HCT116 (cell line): ENCODE measurements at regions not wholly inside any gene's neighbourhood (a gene's known extent, or its start where the extent isn't known, plus 50 kb on each side); places are given as distances from the start of the nearest gene placed in this dataset.

Experiments
- ATAC-seq: fragments of 200-7000 bp; cut with Tn5 transposase; 2 replicates; pipeline ENCODE4 v1.9.1; 2020; ENCODE audit warnings: mild to moderate bottlenecking, moderate library complexity
- BruUV-seq: library from RNA; stranded (reverse); fragments of 400-500 nt; replicated peaks from 2 replicates; lab custom pipeline; 2021; lab: Mats Ljungman, UMichigan
- CTCF ChIA-PET: fragments of 300-600 bp; sonication (Branson Sonifier 250); formaldehyde crosslinking; loops from one replicate; lab custom pipeline; 2021; ENCODE audit warnings: antibody characterized with exemption; lab: Charles Lee
- POLR2A ChIA-PET: fragments of 300-600, 350-600 bp; sonication (Branson Sonifier 250); formaldehyde crosslinking; loops from one replicate; lab custom pipeline; 2021; ENCODE audit warnings: antibody characterized with exemption; lab: Charles Lee
- RAD21 ChIA-PET, 2 experiments: fragments of 300-600 bp; sonication (Branson Sonifier 250); formaldehyde crosslinking; loops; one replicate each; lab custom pipeline; 2023; ENCODE audit warnings: low total read pairs in 2 of 2; ENCODE audit not compliant: uncharacterized antibody in 2 of 2, unreplicated experiment in 2 of 2, low non-redundant PET in 1 of 2; lab: Charles Lee
- DNase-seq: peaks from one replicate; pipeline ENCODE4 v3.0.0-alpha.2; 2010; ENCODE audit warnings: low read depth, low spot score
- H2AFZ ChIP-seq: fragments of 200-600 bp; shearing (Covaris generic), sonication (generic); 2 replicates; pipeline ENCODE4 v1.6.1; 2017; ENCODE audit warnings: low read depth, mixed run types, mixed read lengths, antibody characterized with exemption, low read length; ENCODE audit not compliant: poor library complexity, severe bottlenecking
- H3K27ac ChIP-seq: 2 replicates; pipeline ENCODE4 v1.5.1; 2012; ENCODE audit warnings: low read depth, low read length
- H3K27me3 ChIP-seq: fragments of 200-600 bp; sonication (generic); 2 replicates; pipeline ENCODE4 v1.6.1; 2016; ENCODE audit warnings: mixed run types, low read length, mixed read lengths; ENCODE audit not compliant: insufficient read depth
- H3K36me3 ChIP-seq, 2 experiments: fragments of 200-500 bp in 1 of 2; fragments of 200-600 bp in 1 of 2; sonication (Bioruptor generic) in 1 of 2; sonication (generic) in 1 of 2; 2 replicates each; pipeline versions ENCODE4 v1.5.1 to v1.6.1; 2014 to 2016; ENCODE audit warnings: low read length in 2 of 2, inconsistent platforms in 1 of 2, mixed read lengths in 1 of 2, mixed run types in 1 of 2; ENCODE audit not compliant: insufficient read depth in 2 of 2, control insufficient read depth in 1 of 2
- H3K4me1 ChIP-seq, 2 experiments: fragments of 200-600 bp in 1 of 2; sonication (generic) in 1 of 2; 2 replicates each; pipeline versions ENCODE4 v1.5.1 to v1.6.1; 2012 to 2017; ENCODE audit warnings: low read length in 2 of 2, inconsistent platforms in 1 of 2, mild to moderate bottlenecking in 1 of 2, mixed read lengths in 1 of 2, mixed run types in 1 of 2, moderate library complexity in 1 of 2; ENCODE audit not compliant: insufficient read depth in 2 of 2, control insufficient read depth in 1 of 2
- H3K4me2 ChIP-seq: fragments of 200-600 bp; sonication (generic); 2 replicates; pipeline ENCODE4 v1.6.1; 2017; ENCODE audit warnings: mixed run types, low read length, mixed read lengths
- H3K4me3 ChIP-seq, 2 experiments: fragments of 200-600 bp in 1 of 2; sonication (generic) in 1 of 2; replicated peaks in 1 of 2; 2 replicates each; pipeline ENCODE4 v1.5.1; 2011 to 2016; ENCODE audit warnings: low read length in 2 of 2, control low read depth in 1 of 2, low read depth in 1 of 2, mild to moderate bottlenecking in 1 of 2, mixed read lengths in 1 of 2, mixed run types in 1 of 2
- H3K79me2 ChIP-seq: fragments of 200-600 bp; sonication (generic); 2 replicates; pipeline ENCODE4 v1.6.1; 2017; ENCODE audit warnings: mild to moderate bottlenecking, mixed run types, low read length, moderate library complexity, mixed read lengths; ENCODE audit not compliant: insufficient read depth
- H3K9ac ChIP-seq: fragments of 200-600 bp; sonication (generic); 2 replicates; pipeline ENCODE4 v1.6.1; 2016; ENCODE audit warnings: low read length, mixed read lengths
- H3K9me2 ChIP-seq: fragments of 200-600 bp; sonication (generic), shearing (Covaris generic); 2 replicates; pipeline ENCODE4 v1.6.1; 2017; ENCODE audit warnings: mixed run types, mild to moderate bottlenecking, moderate library complexity; ENCODE audit not compliant: insufficient read depth
- H3K9me3 ChIP-seq, 2 experiments: fragments of 200-500 bp in 1 of 2; fragments of 200-600 bp in 1 of 2; sonication (Bioruptor generic) in 1 of 2; sonication (generic) in 1 of 2; 2 replicates each; pipeline ENCODE4 v1.6.1; 2014 to 2017; ENCODE audit warnings: low read length in 2 of 2, mixed read lengths in 2 of 2, inconsistent platforms in 1 of 2, low read depth in 1 of 2, mild to moderate bottlenecking in 1 of 2, mixed run types in 1 of 2, moderate library complexity in 1 of 2; ENCODE audit not compliant: control insufficient read depth in 1 of 2, insufficient read depth in 1 of 2
- H4K20me1 ChIP-seq: fragments of 200-600 bp; sonication (generic), shearing (Covaris generic); 2 replicates; pipeline ENCODE4 v1.6.1; 2017; ENCODE audit warnings: mixed run types, mild to moderate bottlenecking, moderate library complexity; ENCODE audit not compliant: insufficient read depth
- CEBPB ChIP-seq: IDR thresholded peaks from 2 replicates; pipeline ENCODE4 v1.6.1; 2012; ENCODE audit warnings: low read depth
- EZH2 ChIP-seq: fragments of 200-600 bp; sonication (generic); IDR thresholded peaks from 2 replicates; pipeline ENCODE4 v1.6.1; 2017; ENCODE audit warnings: antibody characterized with exemption, mixed run types
- EZH2phosphoT487 ChIP-seq: fragments of 200-600 bp; IDR thresholded peaks from 2 replicates; pipeline ENCODE4 v1.6.1; 2018; ENCODE audit warnings: antibody characterized with exemption, borderline replicate concordance
- SIN3A ChIP-seq: IDR thresholded peaks from 2 replicates; pipeline ENCODE4 v1.6.1; 2012; ENCODE audit warnings: low read depth
- SP1 ChIP-seq: IDR thresholded peaks from 2 replicates; pipeline ENCODE4 v1.6.1; 2012; ENCODE audit warnings: low read depth
- SRF ChIP-seq: IDR thresholded peaks from 2 replicates; pipeline ENCODE4 v1.6.1; 2012; ENCODE audit warnings: low read depth
- TCF7L2 ChIP-seq: IDR thresholded peaks from 2 replicates; pipeline ENCODE4 v1.7.0; 2011; ENCODE audit warnings: borderline replicate concordance, inconsistent platforms; ENCODE audit not compliant: insufficient read depth, insufficient read length; ENCODE audit errors: extremely low read depth
- YY1 ChIP-seq: IDR thresholded peaks from 2 replicates; pipeline ENCODE4 v1.6.1; 2011; ENCODE audit warnings: low read length, low read depth, moderate library complexity, mild to moderate bottlenecking; ENCODE audit not compliant: insufficient replicate concordance; ENCODE audit errors: extremely low read depth
- ZFX ChIP-seq: fragments of 450-650 bp; IDR thresholded peaks from 2 replicates; pipeline ENCODE4 v1.6.1; 2017
- intact Hi-C: fragments of 100-400 bp; cut with micrococcal nuclease; formaldehyde crosslinking; loops from 2 replicates; pipeline ENCODE4 v1.10.0; 2022
- TF ChIP-seq, protein P1 (sequence below): IDR thresholded peaks from 2 replicates; pipeline ENCODE4 v1.6.1; 2012; ENCODE audit warnings: low read depth
- TF ChIP-seq, protein P2 (sequence below), 3 experiments: fragments of 200-600 bp in 1 of 3; sonication (generic) in 1 of 3; IDR thresholded peaks in 2 of 3; conservative IDR thresholded peaks in 1 of 3; 2 replicates each; pipeline ENCODE4 v1.5.1; 2012 to 2017; ENCODE audit warnings: low read depth in 2 of 3, low read length in 2 of 3, antibody characterized with exemption in 1 of 3, borderline replicate concordance in 1 of 3, control low read depth in 1 of 3, mild to moderate bottlenecking in 1 of 3, mixed read lengths in 1 of 3, mixed run types in 1 of 3, moderate library complexity in 1 of 3; ENCODE audit not compliant: insufficient read depth in 1 of 3
- TF ChIP-seq, protein P3 (sequence below): IDR thresholded peaks from 2 replicates; pipeline ENCODE4 v1.6.1; 2011; ENCODE audit warnings: mild to moderate bottlenecking, low read length, moderate library complexity; ENCODE audit not compliant: insufficient replicate concordance; ENCODE audit errors: extremely low read depth

DNA sequence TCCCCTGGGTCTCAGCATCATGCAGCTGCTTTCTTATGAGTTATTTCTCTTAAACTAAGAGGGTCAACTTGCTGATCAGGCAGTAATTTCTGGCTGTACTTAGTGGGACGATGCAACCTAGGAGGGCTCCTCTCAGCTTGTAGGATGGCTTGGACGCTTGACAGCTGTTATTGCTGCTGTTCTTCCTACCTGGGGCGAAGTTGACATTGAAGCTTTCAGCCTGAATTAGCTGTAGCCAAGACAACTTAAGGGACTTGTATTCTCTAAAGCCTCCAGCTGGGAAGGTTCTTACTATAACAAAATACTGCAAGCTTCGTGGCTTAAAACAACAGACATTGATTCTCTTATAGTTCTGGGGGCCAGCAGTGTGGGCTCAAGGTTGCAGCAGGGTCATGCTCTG is 224.9 kb downstream of the ACTR3B start:
- intact Hi-C loops = no loop called here
- TF ChIP-seq EZH2 (no peak), SP1 (no peak), SIN3A (no peak), YY1 (no peak)
- DNase-seq = no peak
- Histone ChIP-seq H3K79me2 (no peaks in the 10 kb centered on the region), H3K9ac (no peak overlapping the region), H3K9me2 (no peaks in the 10 kb centered on the region), H2AFZ (no peak overlapping the region), H4K20me1 (no peaks in the 10 kb centered on the region), H3K4me2 (no peak overlapping the region), H3K4me1 (no peaks in the 10 kb centered on the region; a peak in 1 of 4 replicates), H3K4me3 (no peak overlapping the region), H3K27ac (no peak overlapping the region), H3K36me3 (no peaks in the 10 kb centered on the region), H3K9me3 (no peaks in the 10 kb centered on the region), H3K27me3 (peaks cover 20% of the 10 kb centered on the region)
- RAD21 ChIA-PET = no interaction called here
- POLR2A ChIA-PET = no interaction called here
- CTCF ChIA-PET = no interaction called here
- no TSS peak for BruUV-seq
- no peak for ATAC-seq

DNA sequence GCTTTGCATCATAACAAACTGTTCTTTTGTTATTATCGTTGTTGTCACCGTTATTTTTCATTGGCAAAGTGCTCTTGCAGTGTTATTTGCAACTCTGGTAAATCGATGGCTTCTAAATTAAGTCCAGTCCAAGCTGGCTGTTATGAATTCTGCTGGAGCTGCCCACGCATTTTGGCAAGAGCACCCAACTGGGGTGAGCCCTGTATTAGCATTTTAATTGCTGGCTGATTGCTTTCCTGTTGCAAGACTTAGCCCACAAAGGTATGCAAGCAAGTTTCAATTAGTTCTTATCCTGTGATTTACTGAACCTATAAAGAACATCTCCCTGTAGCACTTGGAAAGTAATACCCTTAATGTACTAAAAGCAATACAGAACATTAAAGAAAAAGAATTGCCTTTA is 226.8 kb downstream of the ACTR3B start:
- Histone ChIP-seq H2AFZ (no peak overlapping the region), H3K27ac (no peak overlapping the region), H3K9ac (no peak overlapping the region), H3K27me3 (peaks cover 10% of the 10 kb centered on the region; the same call in 1 of the 2 replicates), H3K36me3 (no peaks in the 10 kb centered on the region), H3K4me3 (no peak overlapping the region), H3K4me1 (peaks cover 0 to 5% of the 10 kb centered on the region in 2 experiments; a peak in 1 of 4 replicates), H3K4me2 (no peak overlapping the region), H4K20me1 (no peaks in the 10 kb centered on the region), H3K79me2 (no peaks in the 10 kb centered on the region), H3K9me3 (no peaks in the 10 kb centered on the region), H3K9me2 (no peaks in the 10 kb centered on the region)
- ChIA-PET CTCF (no interaction called here), RAD21 (no interaction called here), POLR2A (no interaction called here)
- DNase-seq (no peak), ATAC-seq (no peak)
- no TSS peak for BruUV-seq
- TF ChIP-seq YY1 (no peak), EZH2phosphoT487 (no peak), ZFX (no peak), CEBPB (no peak), EZH2 (no peak), TCF7L2 (no peak), SRF (no peak)
- TF ChIP-seq, protein P1, sequence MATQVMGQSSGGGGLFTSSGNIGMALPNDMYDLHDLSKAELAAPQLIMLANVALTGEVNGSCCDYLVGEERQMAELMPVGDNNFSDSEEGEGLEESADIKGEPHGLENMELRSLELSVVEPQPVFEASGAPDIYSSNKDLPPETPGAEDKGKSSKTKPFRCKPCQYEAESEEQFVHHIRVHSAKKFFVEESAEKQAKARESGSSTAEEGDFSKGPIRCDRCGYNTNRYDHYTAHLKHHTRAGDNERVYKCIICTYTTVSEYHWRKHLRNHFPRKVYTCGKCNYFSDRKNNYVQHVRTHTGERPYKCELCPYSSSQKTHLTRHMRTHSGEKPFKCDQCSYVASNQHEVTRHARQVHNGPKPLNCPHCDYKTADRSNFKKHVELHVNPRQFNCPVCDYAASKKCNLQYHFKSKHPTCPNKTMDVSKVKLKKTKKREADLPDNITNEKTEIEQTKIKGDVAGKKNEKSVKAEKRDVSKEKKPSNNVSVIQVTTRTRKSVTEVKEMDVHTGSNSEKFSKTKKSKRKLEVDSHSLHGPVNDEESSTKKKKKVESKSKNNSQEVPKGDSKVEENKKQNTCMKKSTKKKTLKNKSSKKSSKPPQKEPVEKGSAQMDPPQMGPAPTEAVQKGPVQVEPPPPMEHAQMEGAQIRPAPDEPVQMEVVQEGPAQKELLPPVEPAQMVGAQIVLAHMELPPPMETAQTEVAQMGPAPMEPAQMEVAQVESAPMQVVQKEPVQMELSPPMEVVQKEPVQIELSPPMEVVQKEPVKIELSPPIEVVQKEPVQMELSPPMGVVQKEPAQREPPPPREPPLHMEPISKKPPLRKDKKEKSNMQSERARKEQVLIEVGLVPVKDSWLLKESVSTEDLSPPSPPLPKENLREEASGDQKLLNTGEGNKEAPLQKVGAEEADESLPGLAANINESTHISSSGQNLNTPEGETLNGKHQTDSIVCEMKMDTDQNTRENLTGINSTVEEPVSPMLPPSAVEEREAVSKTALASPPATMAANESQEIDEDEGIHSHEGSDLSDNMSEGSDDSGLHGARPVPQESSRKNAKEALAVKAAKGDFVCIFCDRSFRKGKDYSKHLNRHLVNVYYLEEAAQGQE = no peak
- TF ChIP-seq, protein P2, sequence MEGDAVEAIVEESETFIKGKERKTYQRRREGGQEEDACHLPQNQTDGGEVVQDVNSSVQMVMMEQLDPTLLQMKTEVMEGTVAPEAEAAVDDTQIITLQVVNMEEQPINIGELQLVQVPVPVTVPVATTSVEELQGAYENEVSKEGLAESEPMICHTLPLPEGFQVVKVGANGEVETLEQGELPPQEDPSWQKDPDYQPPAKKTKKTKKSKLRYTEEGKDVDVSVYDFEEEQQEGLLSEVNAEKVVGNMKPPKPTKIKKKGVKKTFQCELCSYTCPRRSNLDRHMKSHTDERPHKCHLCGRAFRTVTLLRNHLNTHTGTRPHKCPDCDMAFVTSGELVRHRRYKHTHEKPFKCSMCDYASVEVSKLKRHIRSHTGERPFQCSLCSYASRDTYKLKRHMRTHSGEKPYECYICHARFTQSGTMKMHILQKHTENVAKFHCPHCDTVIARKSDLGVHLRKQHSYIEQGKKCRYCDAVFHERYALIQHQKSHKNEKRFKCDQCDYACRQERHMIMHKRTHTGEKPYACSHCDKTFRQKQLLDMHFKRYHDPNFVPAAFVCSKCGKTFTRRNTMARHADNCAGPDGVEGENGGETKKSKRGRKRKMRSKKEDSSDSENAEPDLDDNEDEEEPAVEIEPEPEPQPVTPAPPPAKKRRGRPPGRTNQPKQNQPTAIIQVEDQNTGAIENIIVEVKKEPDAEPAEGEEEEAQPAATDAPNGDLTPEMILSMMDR (IDR thresholded peaks at IDR 0.05 in 2 of 3, conservative IDR thresholded peaks at IDR 0.05 in 1 of 3; ENCODE audit: borderline replicate concordance in 1 of 3, insufficient read depth in 1 of 3, low read depth in 2 of 3, low read length in 2 of 3) = no peak
- TF ChIP-seq, protein P3, sequence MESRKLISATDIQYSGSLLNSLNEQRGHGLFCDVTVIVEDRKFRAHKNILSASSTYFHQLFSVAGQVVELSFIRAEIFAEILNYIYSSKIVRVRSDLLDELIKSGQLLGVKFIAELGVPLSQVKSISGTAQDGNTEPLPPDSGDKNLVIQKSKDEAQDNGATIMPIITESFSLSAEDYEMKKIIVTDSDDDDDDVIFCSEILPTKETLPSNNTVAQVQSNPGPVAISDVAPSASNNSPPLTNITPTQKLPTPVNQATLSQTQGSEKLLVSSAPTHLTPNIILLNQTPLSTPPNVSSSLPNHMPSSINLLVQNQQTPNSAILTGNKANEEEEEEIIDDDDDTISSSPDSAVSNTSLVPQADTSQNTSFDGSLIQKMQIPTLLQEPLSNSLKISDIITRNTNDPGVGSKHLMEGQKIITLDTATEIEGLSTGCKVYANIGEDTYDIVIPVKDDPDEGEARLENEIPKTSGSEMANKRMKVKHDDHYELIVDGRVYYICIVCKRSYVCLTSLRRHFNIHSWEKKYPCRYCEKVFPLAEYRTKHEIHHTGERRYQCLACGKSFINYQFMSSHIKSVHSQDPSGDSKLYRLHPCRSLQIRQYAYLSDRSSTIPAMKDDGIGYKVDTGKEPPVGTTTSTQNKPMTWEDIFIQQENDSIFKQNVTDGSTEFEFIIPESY = no peak
- intact Hi-C loops = no loop called here
